ENCODE measurements at regions not wholly inside any gene's neighbourhood (a gene's known extent, or its start where the extent isn't known, plus 50 kb on each side); places are given as distances from the start of the nearest gene placed in this dataset.

DNA sequence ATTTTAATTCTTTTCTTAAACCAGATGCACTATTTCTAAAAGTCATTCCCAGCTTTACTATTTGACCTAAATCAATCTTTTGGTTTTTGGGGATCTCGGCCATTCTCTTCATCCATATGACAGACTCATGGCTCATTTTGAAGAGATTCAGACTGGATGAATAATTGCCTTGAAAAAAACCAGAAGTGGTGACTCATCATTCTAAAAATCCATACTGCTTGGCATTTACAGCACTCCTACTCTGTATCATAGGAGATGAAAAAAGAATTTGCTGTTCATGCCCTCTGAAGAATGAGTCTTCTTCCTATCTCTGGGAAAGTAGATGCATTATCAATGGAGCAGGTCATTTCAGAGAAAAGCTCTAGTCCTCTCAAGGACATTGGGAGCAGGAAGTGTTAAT lies 220.5 kb upstream of the RPS6KA3 start:
- TF ChIP-seq, protein P1, sequence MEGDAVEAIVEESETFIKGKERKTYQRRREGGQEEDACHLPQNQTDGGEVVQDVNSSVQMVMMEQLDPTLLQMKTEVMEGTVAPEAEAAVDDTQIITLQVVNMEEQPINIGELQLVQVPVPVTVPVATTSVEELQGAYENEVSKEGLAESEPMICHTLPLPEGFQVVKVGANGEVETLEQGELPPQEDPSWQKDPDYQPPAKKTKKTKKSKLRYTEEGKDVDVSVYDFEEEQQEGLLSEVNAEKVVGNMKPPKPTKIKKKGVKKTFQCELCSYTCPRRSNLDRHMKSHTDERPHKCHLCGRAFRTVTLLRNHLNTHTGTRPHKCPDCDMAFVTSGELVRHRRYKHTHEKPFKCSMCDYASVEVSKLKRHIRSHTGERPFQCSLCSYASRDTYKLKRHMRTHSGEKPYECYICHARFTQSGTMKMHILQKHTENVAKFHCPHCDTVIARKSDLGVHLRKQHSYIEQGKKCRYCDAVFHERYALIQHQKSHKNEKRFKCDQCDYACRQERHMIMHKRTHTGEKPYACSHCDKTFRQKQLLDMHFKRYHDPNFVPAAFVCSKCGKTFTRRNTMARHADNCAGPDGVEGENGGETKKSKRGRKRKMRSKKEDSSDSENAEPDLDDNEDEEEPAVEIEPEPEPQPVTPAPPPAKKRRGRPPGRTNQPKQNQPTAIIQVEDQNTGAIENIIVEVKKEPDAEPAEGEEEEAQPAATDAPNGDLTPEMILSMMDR (IDR thresholded peaks at IDR 0.05): no peak
- TF ChIP-seq POLR2AphosphoS5 (IDR thresholded peaks at IDR 0.05; ENCODE audit: insufficient read depth in 1 of 2, low read depth in 1 of 2): no peak
- TF ChIP-seq POLR2A (IDR thresholded peaks at IDR 0.05): no peak
